ENCODE measurements at regions not wholly inside any gene's neighbourhood (a gene's known extent, or its start where the extent isn't known, plus 50 kb on each side); places are given as distances from the start of the nearest gene placed in this dataset.

- no TSS peak for BruUV-seq (replicated peaks)
- Histone ChIP-seq H2AFZ (ENCODE audit: low read depth, low read length, poor library complexity, severe bottlenecking) (no peak overlapping the region), H3K79me2 (ENCODE audit: insufficient read depth, low read length) (no peaks in the 10 kb centered on the region), H3K27me3 (ENCODE audit: insufficient read depth, low read length) (no peaks in the 10 kb centered on the region), H3K36me3 (ENCODE audit: control insufficient read depth in 1 of 2, insufficient read depth in 2 of 2, low read length in 2 of 2) (no peaks in the 10 kb centered on the region), H3K9me2 (ENCODE audit: insufficient read depth) (no peaks in the 10 kb centered on the region), H3K9ac (ENCODE audit: low read length) (no peak overlapping the region), H3K9me3 (ENCODE audit: control insufficient read depth in 1 of 2, insufficient read depth in 1 of 2, low read depth in 1 of 2, low read length in 2 of 2) (no peaks in the 10 kb centered on the region), H3K4me2 (ENCODE audit: low read length) (no peak overlapping the region), H3K4me1 (ENCODE audit: control insufficient read depth in 1 of 2, insufficient read depth in 2 of 2, low read length in 2 of 2) (no peaks in the 10 kb centered on the region), H3K4me3 (replicated peaks in 1 of 2; ENCODE audit: low read depth in 1 of 2, low read length in 2 of 2) (no peak overlapping the region), H4K20me1 (ENCODE audit: insufficient read depth) (no peaks in the 10 kb centered on the region), H3K27ac (ENCODE audit: low read depth, low read length) (no peak overlapping the region)
- intact Hi-C loops (cut with micrococcal nuclease): no loop called here
- no peak for TF ChIP-seq EZH2phosphoT487 (IDR thresholded peaks at IDR 0.05; ENCODE audit: borderline replicate concordance)
- ATAC-seq (no peak), DNase-seq (ENCODE audit: low read depth, low spot score) (no peak)
- ChIA-PET RAD21 (ENCODE audit: low non-redundant PET in 1 of 2, low total read pairs in 2 of 2, uncharacterized antibody in 2 of 2, unreplicated experiment in 2 of 2) (no interaction called here), CTCF (no interaction called here), POLR2A (no interaction called here)
Observed at GRCh38 chr13:103192511-103193135, 126.4 kb upstream of the SLC10A2 start.

- no peak overlapping the region for H3K4me3 ChIP-seq (replicated peaks in 1 of 2; ENCODE audit: low read depth in 1 of 2, low read length in 2 of 2)
- POLR2A ChIA-PET: no interaction called here
- no peaks in the 10 kb centered on the region for H3K79me2 ChIP-seq (ENCODE audit: insufficient read depth, low read length)
- TF ChIP-seq ZNF274 (IDR thresholded peaks at IDR 0.05; ENCODE audit: low read depth, low read length) (no peak), POLR2AphosphoS5 (IDR thresholded peaks at IDR 0.05; ENCODE audit: low read depth, low read length) (no peak)
- no peaks in the 10 kb centered on the region for H4K20me1 ChIP-seq (ENCODE audit: insufficient read depth)
- BruUV-seq (replicated peaks): no TSS peak
- no peaks in the 10 kb centered on the region for H3K9me2 ChIP-seq (ENCODE audit: insufficient read depth)
- DNase-seq (ENCODE audit: low read depth, low spot score): no peak
- CTCF ChIA-PET: no interaction called here
- H3K9me3 ChIP-seq (ENCODE audit: control insufficient read depth in 1 of 2, insufficient read depth in 1 of 2, low read depth in 1 of 2, low read length in 2 of 2): no peaks in the 10 kb centered on the region
- H3K27ac ChIP-seq (ENCODE audit: low read depth, low read length): no peak overlapping the region
- H3K9ac ChIP-seq (ENCODE audit: low read length): no peak overlapping the region
- H3K27me3 ChIP-seq (ENCODE audit: insufficient read depth, low read length): no peaks in the 10 kb centered on the region
- intact Hi-C loops (cut with micrococcal nuclease): no loop called here
- no peak overlapping the region for H3K4me2 ChIP-seq (ENCODE audit: low read length)
- no peak overlapping the region for H2AFZ ChIP-seq (ENCODE audit: low read depth, low read length, poor library complexity, severe bottlenecking)
- ATAC-seq: no peak
- no peaks in the 10 kb centered on the region for H3K36me3 ChIP-seq (ENCODE audit: control insufficient read depth in 1 of 2, insufficient read depth in 2 of 2, low read length in 2 of 2)
- H3K4me1 ChIP-seq (ENCODE audit: control insufficient read depth in 1 of 2, insufficient read depth in 2 of 2, low read length in 2 of 2): no peaks in the 10 kb centered on the region
- RAD21 ChIA-PET (ENCODE audit: low non-redundant PET in 1 of 2, low total read pairs in 2 of 2, uncharacterized antibody in 2 of 2, unreplicated experiment in 2 of 2): no interaction called here
Observed at GRCh38 chr13:103190841-103191240, 124.6 kb upstream of the SLC10A2 start.

Data from HCT116 (cell line).